HL-60 (cell line): ENCODE measurements at regions not wholly inside any gene's neighbourhood (a gene's known extent, or its start where the extent isn't known, plus 50 kb on each side); places are given as distances from the start of the nearest gene placed in this dataset.

Experiments
- DNase-seq, 2 experiments: peaks; one replicate each; pipeline ENCODE4 v3.0.0-alpha.2; 2010 to 2020; ENCODE audit warnings: low read depth in 1 of 2, low spot score in 1 of 2
- H3K27ac ChIP-seq: fragments of 250-450 bp; sonication (Bioruptor Pico); replicated peaks from 2 replicates; pipeline ENCODE4 v1.5.1; 2020; ENCODE audit warnings: mild to moderate bottlenecking, moderate library complexity
- H3K27me3 ChIP-seq: fragments of 250-450 bp; sonication (Bioruptor Pico); 2 replicates; pipeline ENCODE4 v1.5.1; 2021; ENCODE audit warnings: mild to moderate bottlenecking, moderate library complexity; ENCODE audit not compliant: insufficient read depth, poor library complexity, severe bottlenecking
- H3K4me3 ChIP-seq: replicated peaks from 2 replicates; pipeline ENCODE4 v1.5.1; 2011; ENCODE audit warnings: mild to moderate bottlenecking, control low read depth, low read length; ENCODE audit not compliant: insufficient read depth
- GABPA ChIP-seq: IDR thresholded peaks from 2 replicates; pipeline ENCODE4 v1.6.1; 2012; ENCODE audit warnings: low read depth
- POLR2AphosphoS5 ChIP-seq: IDR thresholded peaks from 2 replicates; pipeline ENCODE4 v1.6.1; 2012; ENCODE audit warnings: low read depth
- SPI1 ChIP-seq: IDR thresholded peaks from 2 replicates; pipeline ENCODE4 v1.6.1; 2012; ENCODE audit warnings: low read depth, mild to moderate bottlenecking, borderline replicate concordance
- TF ChIP-seq, protein P1 (sequence below): IDR thresholded peaks from one replicate; pipeline ENCODE4 v1.5.1; 2011; ENCODE audit warnings: low read length, control low read depth, inconsistent platforms; ENCODE audit not compliant: insufficient read depth
- TF ChIP-seq, protein P2 (sequence below): IDR thresholded peaks from 2 replicates; pipeline ENCODE4 v1.6.1; 2012; ENCODE audit warnings: low read depth; ENCODE audit not compliant: insufficient replicate concordance

DNA sequence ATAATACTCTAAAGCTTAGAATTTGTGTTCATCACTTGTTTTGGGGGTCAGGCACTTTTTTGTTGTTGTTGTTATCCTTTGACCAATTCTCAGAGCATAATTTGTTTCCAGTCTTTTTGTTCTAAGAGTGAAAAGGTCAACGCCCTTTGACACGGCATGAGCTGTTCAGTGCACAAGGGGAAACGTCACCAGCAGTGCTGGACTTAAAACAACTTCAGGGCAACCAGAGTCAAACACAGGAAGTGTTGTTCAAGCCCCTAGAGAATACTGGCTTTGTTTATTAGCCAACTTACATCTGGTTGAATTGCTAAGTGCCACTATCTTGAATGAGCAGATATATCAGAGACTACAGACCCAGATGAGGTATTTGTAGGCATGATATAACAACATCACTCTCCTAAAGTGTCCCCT is 368.9 kb downstream of the TMEM161B start:
- H3K4me3 ChIP-seq: no peak overlapping the region
- H3K27ac ChIP-seq: no peak overlapping the region
- TF ChIP-seq SPI1: no peak
- TF ChIP-seq, protein P1, sequence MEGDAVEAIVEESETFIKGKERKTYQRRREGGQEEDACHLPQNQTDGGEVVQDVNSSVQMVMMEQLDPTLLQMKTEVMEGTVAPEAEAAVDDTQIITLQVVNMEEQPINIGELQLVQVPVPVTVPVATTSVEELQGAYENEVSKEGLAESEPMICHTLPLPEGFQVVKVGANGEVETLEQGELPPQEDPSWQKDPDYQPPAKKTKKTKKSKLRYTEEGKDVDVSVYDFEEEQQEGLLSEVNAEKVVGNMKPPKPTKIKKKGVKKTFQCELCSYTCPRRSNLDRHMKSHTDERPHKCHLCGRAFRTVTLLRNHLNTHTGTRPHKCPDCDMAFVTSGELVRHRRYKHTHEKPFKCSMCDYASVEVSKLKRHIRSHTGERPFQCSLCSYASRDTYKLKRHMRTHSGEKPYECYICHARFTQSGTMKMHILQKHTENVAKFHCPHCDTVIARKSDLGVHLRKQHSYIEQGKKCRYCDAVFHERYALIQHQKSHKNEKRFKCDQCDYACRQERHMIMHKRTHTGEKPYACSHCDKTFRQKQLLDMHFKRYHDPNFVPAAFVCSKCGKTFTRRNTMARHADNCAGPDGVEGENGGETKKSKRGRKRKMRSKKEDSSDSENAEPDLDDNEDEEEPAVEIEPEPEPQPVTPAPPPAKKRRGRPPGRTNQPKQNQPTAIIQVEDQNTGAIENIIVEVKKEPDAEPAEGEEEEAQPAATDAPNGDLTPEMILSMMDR: no peak
- TF ChIP-seq, protein P2, sequence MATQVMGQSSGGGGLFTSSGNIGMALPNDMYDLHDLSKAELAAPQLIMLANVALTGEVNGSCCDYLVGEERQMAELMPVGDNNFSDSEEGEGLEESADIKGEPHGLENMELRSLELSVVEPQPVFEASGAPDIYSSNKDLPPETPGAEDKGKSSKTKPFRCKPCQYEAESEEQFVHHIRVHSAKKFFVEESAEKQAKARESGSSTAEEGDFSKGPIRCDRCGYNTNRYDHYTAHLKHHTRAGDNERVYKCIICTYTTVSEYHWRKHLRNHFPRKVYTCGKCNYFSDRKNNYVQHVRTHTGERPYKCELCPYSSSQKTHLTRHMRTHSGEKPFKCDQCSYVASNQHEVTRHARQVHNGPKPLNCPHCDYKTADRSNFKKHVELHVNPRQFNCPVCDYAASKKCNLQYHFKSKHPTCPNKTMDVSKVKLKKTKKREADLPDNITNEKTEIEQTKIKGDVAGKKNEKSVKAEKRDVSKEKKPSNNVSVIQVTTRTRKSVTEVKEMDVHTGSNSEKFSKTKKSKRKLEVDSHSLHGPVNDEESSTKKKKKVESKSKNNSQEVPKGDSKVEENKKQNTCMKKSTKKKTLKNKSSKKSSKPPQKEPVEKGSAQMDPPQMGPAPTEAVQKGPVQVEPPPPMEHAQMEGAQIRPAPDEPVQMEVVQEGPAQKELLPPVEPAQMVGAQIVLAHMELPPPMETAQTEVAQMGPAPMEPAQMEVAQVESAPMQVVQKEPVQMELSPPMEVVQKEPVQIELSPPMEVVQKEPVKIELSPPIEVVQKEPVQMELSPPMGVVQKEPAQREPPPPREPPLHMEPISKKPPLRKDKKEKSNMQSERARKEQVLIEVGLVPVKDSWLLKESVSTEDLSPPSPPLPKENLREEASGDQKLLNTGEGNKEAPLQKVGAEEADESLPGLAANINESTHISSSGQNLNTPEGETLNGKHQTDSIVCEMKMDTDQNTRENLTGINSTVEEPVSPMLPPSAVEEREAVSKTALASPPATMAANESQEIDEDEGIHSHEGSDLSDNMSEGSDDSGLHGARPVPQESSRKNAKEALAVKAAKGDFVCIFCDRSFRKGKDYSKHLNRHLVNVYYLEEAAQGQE: no peak
- TF ChIP-seq GABPA: no peak
- TF ChIP-seq POLR2AphosphoS5: no peak
- no peak for DNase-seq
- H3K27me3 ChIP-seq: no peaks in the 10 kb centered on the region

DNA sequence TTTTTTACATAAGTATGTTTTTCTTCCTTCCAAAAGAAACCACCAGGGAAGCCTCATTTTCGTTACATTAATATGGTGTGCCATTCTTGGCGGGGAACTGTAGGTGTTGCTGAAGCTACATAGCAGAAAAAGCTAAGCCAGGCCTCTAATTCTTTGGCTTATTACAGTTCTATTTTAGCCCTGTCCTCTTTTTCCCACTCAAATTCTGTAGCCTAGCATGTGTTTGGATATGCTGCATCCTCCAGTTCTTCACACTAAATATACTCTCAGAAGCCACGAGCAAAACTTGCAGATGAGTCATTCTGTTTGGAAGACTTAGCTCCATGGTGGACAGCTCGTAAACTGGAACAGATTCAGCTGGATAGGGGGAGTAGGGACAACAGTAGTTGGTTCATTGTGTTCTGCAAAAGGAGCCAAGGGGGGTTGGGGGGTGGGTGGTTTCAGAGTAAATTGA is 369.4 kb downstream of the TMEM161B start:
- no peak overlapping the region for H3K27ac ChIP-seq
- no peak for DNase-seq
- TF ChIP-seq POLR2AphosphoS5 (no peak), GABPA (no peak), SPI1 (no peak)
- TF ChIP-seq, protein P2: no peak
- TF ChIP-seq, protein P1: no peak
- H3K4me3 ChIP-seq: no peak overlapping the region
- H3K27me3 ChIP-seq: no peaks in the 10 kb centered on the region

DNA sequence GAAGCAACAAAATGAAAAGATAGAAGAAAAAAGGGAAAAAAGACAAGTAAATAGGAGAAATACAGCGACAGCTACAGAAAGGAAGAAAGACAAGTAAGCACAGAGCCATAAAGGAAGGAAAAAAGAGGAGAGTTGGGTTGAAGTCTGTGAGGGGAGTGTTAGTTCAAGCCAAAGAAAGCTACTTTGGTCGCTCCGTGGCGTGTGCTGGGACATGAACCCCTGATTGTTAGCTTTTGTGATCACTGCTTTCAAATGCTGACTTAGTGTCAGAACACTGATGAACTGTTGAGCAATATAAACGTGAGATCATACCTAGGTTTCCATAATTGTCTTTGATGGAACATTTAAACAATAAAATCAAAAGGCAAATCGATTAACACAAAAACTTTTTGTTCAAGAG is 370.1 kb downstream of the TMEM161B start:
- Histone ChIP-seq H3K27me3 (no peaks in the 10 kb centered on the region), H3K4me3 (no peak overlapping the region), H3K27ac (no peak overlapping the region)
- no peak for DNase-seq
- TF ChIP-seq GABPA: no peak
- no peak for TF ChIP-seq SPI1
- TF ChIP-seq, protein P1: no peak

DNA sequence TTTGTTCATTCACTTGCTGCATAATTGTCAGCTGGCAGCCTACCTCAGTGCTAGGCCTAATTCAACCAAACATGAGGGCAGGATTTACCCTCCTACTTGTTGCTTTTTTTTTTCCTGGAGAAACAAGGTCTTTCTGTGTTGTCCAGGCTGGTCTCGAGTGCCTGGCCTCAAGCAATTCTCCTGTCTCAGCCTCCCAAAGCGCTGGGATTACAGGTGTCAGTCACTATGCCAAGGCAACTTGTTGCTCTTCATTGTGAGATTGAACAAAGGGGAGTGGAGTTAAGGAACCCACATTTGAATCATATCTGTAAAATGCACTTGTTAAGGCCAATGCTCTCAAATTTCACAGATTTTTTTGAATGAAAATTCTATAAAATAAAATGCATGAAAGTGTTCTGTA is 380.5 kb downstream of the TMEM161B start:
- Histone ChIP-seq H3K4me3 (no peak overlapping the region), H3K27me3 (no peaks in the 10 kb centered on the region), H3K27ac (no peak overlapping the region)
- no peak for DNase-seq
- TF ChIP-seq POLR2AphosphoS5: no peak
- TF ChIP-seq, protein P1: no peak
- TF ChIP-seq GABPA: no peak
- TF ChIP-seq SPI1: no peak
- TF ChIP-seq, protein P2: no peak
